ENCODE measurements at regions not wholly inside any gene's neighbourhood (a gene's known extent, or its start where the extent isn't known, plus 50 kb on each side); places are given as distances from the start of the nearest gene placed in this dataset.

DNA sequence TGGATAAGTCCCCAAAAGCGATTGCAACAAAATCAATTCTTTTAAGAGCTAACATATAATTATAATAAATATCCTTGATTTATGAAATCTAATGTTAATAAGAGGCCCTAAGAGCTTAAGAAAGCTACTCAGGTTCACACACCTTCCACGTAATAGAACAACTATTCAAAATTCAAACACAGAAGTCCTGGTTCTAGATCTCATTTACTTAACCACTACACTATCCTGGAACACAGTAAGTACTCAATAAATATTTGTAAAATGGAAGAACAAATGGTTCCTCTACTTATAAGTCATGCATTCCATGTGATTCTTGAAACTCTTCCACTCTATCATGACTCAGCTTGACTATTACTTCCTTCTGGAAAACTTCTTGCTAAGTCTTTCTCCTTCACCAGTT lies 268.2 kb downstream of the FAM181B start:
- TF ChIP-seq ARNT (IDR thresholded peaks at IDR 0.05) (no peak), HDGF (IDR thresholded peaks at IDR 0.05; ENCODE audit: borderline replicate concordance) (no peak), CTBP1 (IDR thresholded peaks at IDR 0.05; ENCODE audit: borderline replicate concordance) (no peak), LEF1 (IDR thresholded peaks at IDR 0.05; ENCODE audit: borderline replicate concordance) (no peak), FOXK2 (IDR thresholded peaks at IDR 0.05) (no peak), NFRKB (IDR thresholded peaks at IDR 0.05) (no peak), FOXA1 (IDR thresholded peaks at IDR 0.05) (no peak), TARDBP (IDR thresholded peaks at IDR 0.05) (no peak), ELF4 (IDR thresholded peaks at IDR 0.05) (no peak), SUZ12 (IDR thresholded peaks at IDR 0.05) (no peak), SP1 (IDR thresholded peaks at IDR 0.05) (no peak), L3MBTL2 (conservative IDR thresholded peaks at IDR 0.05) (no peak)
- TF ChIP-seq, protein P1, sequence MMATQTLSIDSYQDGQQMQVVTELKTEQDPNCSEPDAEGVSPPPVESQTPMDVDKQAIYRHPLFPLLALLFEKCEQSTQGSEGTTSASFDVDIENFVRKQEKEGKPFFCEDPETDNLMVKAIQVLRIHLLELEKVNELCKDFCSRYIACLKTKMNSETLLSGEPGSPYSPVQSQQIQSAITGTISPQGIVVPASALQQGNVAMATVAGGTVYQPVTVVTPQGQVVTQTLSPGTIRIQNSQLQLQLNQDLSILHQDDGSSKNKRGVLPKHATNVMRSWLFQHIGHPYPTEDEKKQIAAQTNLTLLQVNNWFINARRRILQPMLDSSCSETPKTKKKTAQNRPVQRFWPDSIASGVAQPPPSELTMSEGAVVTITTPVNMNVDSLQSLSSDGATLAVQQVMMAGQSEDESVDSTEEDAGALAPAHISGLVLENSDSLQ (IDR thresholded peaks at IDR 0.05) = no peak
- CTCF ChIA-PET = no interaction called here
- POLR2A ChIA-PET = no interaction called here

DNA sequence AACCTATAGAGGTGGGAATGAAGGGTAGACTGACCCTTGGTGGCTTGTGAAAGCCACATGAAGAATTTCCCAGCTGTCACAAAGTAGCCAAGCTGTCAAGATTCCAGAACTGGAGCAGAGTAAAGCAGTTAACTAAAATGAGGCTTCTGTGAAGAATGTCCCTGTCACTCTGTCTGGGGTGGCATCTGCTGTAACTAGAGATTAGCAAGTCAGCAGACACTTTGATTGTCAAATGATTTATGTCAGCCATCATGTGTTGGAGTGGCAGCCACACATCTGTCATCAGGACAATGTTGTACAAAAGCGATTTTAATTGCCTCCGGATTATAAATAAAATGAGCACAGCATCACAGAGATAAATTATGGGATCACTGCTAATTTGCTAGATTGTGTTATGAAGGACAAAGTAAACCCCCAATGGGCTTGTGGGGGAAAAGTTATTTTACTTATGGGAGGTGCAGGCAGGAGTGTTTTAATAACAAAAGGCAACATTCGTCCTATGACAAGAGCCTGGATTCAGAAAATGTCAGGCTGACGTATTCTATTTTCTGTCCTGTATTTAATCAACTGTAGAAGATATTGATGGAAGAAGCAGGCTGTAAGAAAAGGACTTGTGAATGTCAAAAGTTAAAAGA lies 270.9 kb downstream of the FAM181B start:
- no peak for DNase-seq (ENCODE audit: extremely low spot score)
- ChIA-PET POLR2A (no interaction called here), CTCF (no interaction called here)
- TF ChIP-seq, protein P1 (IDR thresholded peaks at IDR 0.05) = peak; percentile 47
- no peak for TF ChIP-seq ZNF384 (IDR thresholded peaks at IDR 0.05)

More for the DNA sequence above, 268.2 kb downstream of the FAM181B start:
- no peak for DNase-seq (ENCODE audit: extremely low spot score)

DNA sequence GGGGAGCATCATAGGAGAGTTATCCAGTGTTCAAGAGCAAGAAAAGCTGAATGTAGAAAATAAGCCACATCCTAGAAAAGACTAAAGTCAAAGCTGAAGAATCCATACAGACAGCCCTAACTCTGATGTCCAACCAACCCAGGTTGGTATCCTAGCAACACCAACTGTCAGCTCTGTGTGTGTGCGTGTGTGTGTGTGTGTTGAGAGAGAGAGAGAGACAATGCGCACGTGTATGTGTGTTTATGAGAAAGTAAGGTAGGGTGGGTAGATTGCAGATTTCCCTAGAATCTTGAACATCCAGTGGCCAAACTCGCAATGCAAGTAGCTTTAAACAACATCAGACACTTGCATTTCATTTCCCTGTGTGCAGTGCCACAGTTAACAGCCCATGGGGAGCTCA lies 274.9 kb downstream of the FAM181B start:
- ChIA-PET POLR2A (no interaction called here), CTCF (no interaction called here)
- TF ChIP-seq, protein P1 (IDR thresholded peaks at IDR 0.05) = no peak
- TF ChIP-seq HDGF (IDR thresholded peaks at IDR 0.05; ENCODE audit: borderline replicate concordance) = no peak
- DNase-seq (ENCODE audit: extremely low spot score) = no peak

DNA sequence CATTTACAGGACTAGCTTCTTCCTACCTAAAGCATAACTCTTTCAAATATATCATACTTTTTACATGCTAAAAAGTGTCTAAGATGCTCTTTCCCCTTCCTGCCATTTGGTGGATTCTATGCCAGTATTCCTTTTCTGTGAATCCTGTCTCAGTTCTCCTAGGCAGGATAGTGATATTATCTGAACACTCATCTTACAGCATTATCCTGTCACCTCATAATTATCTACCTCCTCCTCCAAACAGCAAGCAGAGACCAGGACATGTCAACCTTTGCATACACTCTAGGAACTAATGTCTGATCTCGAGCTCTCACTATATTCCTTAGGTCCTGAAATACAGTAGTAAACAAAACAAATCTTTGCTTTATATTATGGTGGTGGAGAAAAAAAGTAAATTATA lies 275.5 kb downstream of the FAM181B start:
- CTCF ChIA-PET = no interaction called here
- TF ChIP-seq NFRKB (IDR thresholded peaks at IDR 0.05) = no peak
- TF ChIP-seq FOXM1 (IDR thresholded peaks at IDR 0.05; ENCODE audit: borderline replicate concordance) = no peak
- no peak for TF ChIP-seq ZNF384 (IDR thresholded peaks at IDR 0.05)
- no peak for TF ChIP-seq ARNT (IDR thresholded peaks at IDR 0.05)
- no peak for TF ChIP-seq BHLHE40 (IDR thresholded peaks at IDR 0.05; ENCODE audit: borderline replicate concordance)
- TF ChIP-seq LEF1 (IDR thresholded peaks at IDR 0.05; ENCODE audit: borderline replicate concordance) = no peak
- TF ChIP-seq CTBP1 (IDR thresholded peaks at IDR 0.05; ENCODE audit: borderline replicate concordance) = no peak
- no peak for TF ChIP-seq FOXA1 (IDR thresholded peaks at IDR 0.05)
- TF ChIP-seq SUZ12 (IDR thresholded peaks at IDR 0.05) = no peak
- no peak for TF ChIP-seq HDGF (IDR thresholded peaks at IDR 0.05; ENCODE audit: borderline replicate concordance)
- TF ChIP-seq FOXK2 (IDR thresholded peaks at IDR 0.05) = no peak
- DNase-seq (ENCODE audit: extremely low spot score) = no peak
- POLR2A ChIA-PET = no interaction called here

DNA sequence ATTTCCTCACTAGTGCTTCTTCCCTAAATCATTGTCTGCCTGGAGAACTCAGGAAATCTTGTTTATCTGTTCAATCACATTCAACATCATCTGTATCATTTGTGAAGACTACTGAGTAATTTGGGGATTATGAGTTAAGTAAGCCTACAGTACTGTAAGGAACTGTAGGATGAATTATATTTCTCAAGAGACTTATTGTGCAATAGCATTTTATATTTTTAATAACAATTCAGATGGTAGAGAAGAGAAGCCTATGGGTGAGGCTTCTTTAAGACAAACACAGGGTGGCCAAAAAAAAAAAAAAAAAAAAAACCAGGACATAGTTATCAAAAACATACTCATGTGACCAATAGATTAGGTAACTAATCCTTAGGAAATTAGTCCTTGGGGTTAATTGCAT lies 282.7 kb downstream of the FAM181B start:
- ChIA-PET POLR2A (no interaction called here), CTCF (no interaction called here)
- TF ChIP-seq TARDBP (IDR thresholded peaks at IDR 0.05) (no peak), CTBP1 (IDR thresholded peaks at IDR 0.05; ENCODE audit: borderline replicate concordance) (no peak), ZNF384 (IDR thresholded peaks at IDR 0.05) (no peak)
- DNase-seq (ENCODE audit: extremely low spot score) = no peak

DNA sequence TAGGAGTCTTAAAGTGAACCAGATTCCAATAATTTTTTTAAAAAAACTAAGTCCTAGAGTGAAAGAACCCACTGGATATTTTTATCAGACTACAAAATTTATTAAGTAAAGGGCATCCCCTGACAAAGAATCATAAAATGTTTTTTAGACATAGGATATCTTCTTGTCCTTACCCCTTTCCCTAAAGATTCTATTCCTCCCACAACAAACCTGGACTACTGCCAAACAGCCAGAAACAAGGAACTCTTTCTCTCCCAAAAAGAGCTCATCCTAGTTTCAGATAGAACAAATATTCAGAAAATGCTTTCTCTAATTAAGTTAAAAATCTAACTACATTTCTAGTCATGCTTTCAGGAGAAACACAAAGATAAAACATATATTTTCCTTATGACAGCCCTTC lies 327.1 kb downstream of the FAM181B start:
- no peak for DNase-seq (ENCODE audit: extremely low spot score)
- no peak for TF ChIP-seq SUZ12 (IDR thresholded peaks at IDR 0.05)
- POLR2A ChIA-PET = no interaction called here
- CTCF ChIA-PET = interaction anchor here (0.7 kb wide), 1 partner anchor 123 kb away, joined by 3 read pairs; no protein-coding TSS in a partner anchor

DNA sequence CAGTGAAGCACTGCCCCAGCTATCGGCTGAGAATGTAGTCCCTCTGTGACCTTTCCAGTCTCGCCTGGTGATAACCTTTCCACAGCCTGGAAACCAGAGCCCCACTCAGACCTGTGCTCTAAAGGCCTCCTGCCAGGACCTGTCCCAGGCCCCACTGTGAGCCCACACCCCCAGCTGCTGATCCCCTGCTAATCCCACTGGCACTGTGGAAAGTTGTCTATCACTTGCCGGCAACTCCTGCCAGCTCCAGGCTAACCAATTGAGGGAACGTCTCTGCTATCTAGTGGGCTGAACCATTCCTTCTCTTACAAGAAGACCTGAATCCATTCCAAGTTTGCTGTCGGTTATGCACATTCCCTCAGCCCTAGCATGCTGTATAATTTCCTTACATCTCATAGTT lies 328.2 kb downstream of the FAM181B start:
- ChIA-PET CTCF (no interaction called here), POLR2A (no interaction called here)
- no peak for TF ChIP-seq TARDBP (IDR thresholded peaks at IDR 0.05)
- TF ChIP-seq, protein P1 (IDR thresholded peaks at IDR 0.05) = no peak
- TF ChIP-seq ARNT (IDR thresholded peaks at IDR 0.05) = no peak
- TF ChIP-seq FOXK2 (IDR thresholded peaks at IDR 0.05) = no peak
- no peak for TF ChIP-seq BHLHE40 (IDR thresholded peaks at IDR 0.05; ENCODE audit: borderline replicate concordance)
- TF ChIP-seq NFRKB (IDR thresholded peaks at IDR 0.05) = no peak
- TF ChIP-seq SP1 (IDR thresholded peaks at IDR 0.05) = no peak
- no peak for TF ChIP-seq ELF4 (IDR thresholded peaks at IDR 0.05)
- TF ChIP-seq FOXA1 (IDR thresholded peaks at IDR 0.05) = no peak
- TF ChIP-seq SUZ12 (IDR thresholded peaks at IDR 0.05) = no peak
- TF ChIP-seq ZNF384 (IDR thresholded peaks at IDR 0.05) = no peak
- TF ChIP-seq CTBP1 (IDR thresholded peaks at IDR 0.05; ENCODE audit: borderline replicate concordance) = no peak
- TF ChIP-seq L3MBTL2 (conservative IDR thresholded peaks at IDR 0.05) = no peak
- no peak for TF ChIP-seq HDGF (IDR thresholded peaks at IDR 0.05; ENCODE audit: borderline replicate concordance)
- DNase-seq (ENCODE audit: extremely low spot score) = no peak
